ENCODE measurements at regions not wholly inside any gene's neighbourhood (a gene's known extent, or its start where the extent isn't known, plus 50 kb on each side); places are given as distances from the start of the nearest gene placed in this dataset.

DNA sequence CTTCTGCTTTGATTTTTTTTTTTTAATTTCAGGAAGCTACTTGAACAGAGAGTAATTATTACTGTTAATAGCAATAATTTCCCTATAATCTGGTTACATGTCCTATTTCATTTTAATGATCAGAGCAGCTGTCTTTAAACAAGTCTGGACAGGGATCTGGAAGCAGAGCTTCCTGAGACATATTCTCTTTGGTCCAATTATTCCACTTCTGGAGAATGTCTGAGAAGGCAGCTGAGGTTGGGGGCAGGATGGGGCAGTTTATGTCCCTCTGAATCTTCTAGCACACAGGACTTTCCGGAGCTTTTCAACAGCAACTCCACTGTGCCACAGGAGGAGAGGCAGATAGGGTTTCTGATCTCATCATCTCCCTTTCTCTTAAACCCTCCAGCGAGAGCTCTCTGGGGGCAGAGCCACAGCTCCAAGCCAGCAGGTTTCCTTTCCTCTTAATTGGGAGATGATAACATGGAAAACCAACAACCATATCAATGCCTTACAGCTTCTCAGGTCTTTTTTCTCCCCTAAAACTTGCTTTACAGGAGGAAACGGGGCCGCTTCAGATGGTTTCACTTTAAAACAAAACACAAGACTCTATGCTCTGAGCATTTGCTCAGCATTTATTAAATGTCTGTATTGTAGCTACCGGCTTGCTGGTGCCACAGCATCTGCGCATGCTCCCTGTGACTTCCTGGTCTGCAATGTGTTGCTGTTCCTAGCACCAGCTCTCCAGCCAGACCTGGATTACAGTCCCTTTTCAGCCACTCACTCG lies 425.7 kb upstream of the USP24 start:
- Histone ChIP-seq H3K27me3 (no peaks in the 10 kb centered on the region), H3K27ac (peak overlapping the region in 2 of 4 donors; percentile 73 to 79), H3K9me3 (no peaks in the 10 kb centered on the region), H3K4me1 (peaks cover 0 to 21% (median 0%) of the 10 kb centered on the region in 4 donors), H3K36me3 (no peaks in the 10 kb centered on the region), H3K4me3 (peak overlapping the region; percentile 5 to 46 (median 24))
- WGBS, 2 donors, result 19 to 20% methylated on average over 7 of the region's 7 CpGs
- peak in 1 of 2 donors; percentile 40 for TF ChIP-seq EP300 (IDR thresholded peaks at IDR 0.05)
- TF ChIP-seq, protein P1, sequence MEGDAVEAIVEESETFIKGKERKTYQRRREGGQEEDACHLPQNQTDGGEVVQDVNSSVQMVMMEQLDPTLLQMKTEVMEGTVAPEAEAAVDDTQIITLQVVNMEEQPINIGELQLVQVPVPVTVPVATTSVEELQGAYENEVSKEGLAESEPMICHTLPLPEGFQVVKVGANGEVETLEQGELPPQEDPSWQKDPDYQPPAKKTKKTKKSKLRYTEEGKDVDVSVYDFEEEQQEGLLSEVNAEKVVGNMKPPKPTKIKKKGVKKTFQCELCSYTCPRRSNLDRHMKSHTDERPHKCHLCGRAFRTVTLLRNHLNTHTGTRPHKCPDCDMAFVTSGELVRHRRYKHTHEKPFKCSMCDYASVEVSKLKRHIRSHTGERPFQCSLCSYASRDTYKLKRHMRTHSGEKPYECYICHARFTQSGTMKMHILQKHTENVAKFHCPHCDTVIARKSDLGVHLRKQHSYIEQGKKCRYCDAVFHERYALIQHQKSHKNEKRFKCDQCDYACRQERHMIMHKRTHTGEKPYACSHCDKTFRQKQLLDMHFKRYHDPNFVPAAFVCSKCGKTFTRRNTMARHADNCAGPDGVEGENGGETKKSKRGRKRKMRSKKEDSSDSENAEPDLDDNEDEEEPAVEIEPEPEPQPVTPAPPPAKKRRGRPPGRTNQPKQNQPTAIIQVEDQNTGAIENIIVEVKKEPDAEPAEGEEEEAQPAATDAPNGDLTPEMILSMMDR (IDR thresholded peaks at IDR 0.05), result no peak
- DNase-seq (ENCODE audit: low spot score in 2 of 2), result peak; percentile 32 to 49

DNA sequence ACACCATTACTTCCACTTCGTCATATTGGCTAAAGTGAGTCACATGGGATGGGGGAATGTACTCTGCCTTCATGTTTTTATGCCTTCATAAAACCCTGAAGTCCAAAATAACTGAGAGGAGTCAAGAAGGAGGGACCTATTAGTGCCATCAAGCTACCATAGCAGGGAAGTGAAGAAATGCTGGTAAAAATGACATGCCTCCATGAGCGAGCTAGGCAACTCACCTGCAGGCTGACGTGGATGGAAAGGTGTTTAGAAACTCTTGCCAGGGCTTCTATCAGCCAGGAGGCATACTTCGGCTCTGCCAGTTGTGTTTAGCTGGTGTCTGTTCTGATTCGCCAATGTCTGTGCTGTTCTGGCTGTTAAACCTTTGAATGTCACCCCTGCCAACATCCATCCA lies 424.4 kb upstream of the USP24 start:
- no peaks in the 10 kb centered on the region for H3K27me3 ChIP-seq
- no peak overlapping the region for H3K4me3 ChIP-seq
- 89 to 92% methylated on average over 5 of the region's 5 CpGs for WGBS, 2 donors
- peaks cover 0 to 29% (median 0%) of the 10 kb centered on the region in 4 donors for H3K4me1 ChIP-seq
- H3K9me3 ChIP-seq, result no peaks in the 10 kb centered on the region
- DNase-seq (ENCODE audit: low spot score in 2 of 2), result no peak
- no peaks in the 10 kb centered on the region for H3K36me3 ChIP-seq
- no peak overlapping the region for H3K27ac ChIP-seq
- TF ChIP-seq EP300 (IDR thresholded peaks at IDR 0.05), result no peak
- TF ChIP-seq POLR2A (IDR thresholded peaks at IDR 0.05), result no peak
- TF ChIP-seq, protein P1 (IDR thresholded peaks at IDR 0.05), result no peak

DNA sequence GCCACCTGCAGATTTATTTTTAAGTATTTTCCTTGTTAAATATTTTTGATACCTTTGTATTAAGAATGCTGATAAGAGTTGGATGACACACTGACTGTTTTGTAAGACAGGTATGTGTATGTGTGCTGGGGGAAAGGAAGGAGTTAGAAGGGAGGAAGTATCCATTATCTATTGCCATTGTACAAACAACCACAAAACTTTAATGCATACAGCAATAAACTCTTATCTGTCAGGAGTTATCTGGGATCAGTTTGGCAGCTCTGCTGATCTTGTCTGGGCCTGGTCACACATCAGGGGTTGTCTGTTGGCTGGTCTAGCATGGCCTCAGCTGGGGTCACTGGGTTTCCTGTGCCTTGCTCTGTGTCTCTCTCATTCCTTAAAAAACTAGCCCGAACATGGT lies 423.9 kb upstream of the USP24 start:
- H3K27me3 ChIP-seq, result no peaks in the 10 kb centered on the region
- TF ChIP-seq, protein P1 (IDR thresholded peaks at IDR 0.05), result no peak
- no peak for TF ChIP-seq EP300 (IDR thresholded peaks at IDR 0.05)
- no peak overlapping the region for H3K4me3 ChIP-seq
- H3K36me3 ChIP-seq, result no peaks in the 10 kb centered on the region
- WGBS, 2 donors, result 86 to 100% methylated on average over 1 of the region's 1 CpG
- no peaks in the 10 kb centered on the region for H3K9me3 ChIP-seq
- no peak overlapping the region for H3K27ac ChIP-seq
- no peak for DNase-seq (ENCODE audit: low spot score in 2 of 2)
- H3K4me1 ChIP-seq, result peaks cover 0 to 30% (median 0%) of the 10 kb centered on the region in 4 donors

DNA sequence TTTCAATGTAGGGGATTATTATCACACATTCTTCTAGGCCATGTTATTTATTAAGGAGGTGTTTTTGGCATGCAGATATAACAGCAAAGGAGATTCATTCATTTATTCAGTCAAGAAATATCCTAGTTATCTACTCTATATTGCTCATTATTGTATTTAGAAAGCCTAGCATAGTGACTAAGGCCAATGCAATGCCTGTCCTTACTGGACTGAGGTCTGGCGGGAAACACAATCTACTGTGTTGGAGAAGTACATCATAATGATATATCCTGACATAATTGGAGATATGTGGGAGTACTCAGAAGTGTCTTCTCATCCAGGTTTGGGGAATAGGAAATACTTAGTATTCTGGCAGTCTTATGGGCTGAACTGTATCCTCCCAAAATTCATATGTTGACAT lies 421.5 kb upstream of the USP24 start:
- TF ChIP-seq POLR2A (IDR thresholded peaks at IDR 0.05) (no peak), EP300 (IDR thresholded peaks at IDR 0.05) (no peak)
- TF ChIP-seq, protein P1 (IDR thresholded peaks at IDR 0.05), result no peak
- WGBS, 2 donors, result 89 to 93% methylated on average over 1 of the region's 1 CpG
- H3K4me1 ChIP-seq, result peaks cover 0 to 45% (median 4%) of the 10 kb centered on the region in 4 donors

DNA sequence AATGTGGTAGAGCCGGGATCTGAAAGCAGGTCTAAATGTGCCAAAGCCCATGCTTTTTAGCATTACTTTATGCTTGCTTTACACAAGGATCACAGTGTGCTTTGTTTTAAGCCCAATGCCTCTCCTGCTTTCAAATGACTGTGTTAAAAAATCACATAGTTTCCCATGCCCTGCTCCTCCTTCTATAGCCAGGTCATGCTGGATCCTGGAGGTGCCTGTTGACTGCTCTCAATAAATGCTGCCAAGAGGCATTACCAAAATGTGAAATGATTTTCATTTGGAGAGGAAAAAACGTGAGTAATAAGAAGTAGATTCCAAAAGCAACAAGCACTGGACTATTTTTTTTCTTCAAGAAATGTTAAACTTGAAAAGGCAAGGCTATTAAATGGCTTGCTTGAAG lies 420.7 kb upstream of the USP24 start:
- Histone ChIP-seq H3K27ac (peak overlapping the region in 3 of 4 donors; percentile 25 to 68 (median 66)), H3K9me3 (no peaks in the 10 kb centered on the region), H3K4me3 (no peak overlapping the region), H3K27me3 (no peaks in the 10 kb centered on the region), H3K4me1 (peaks cover 0 to 37% (median 4%) of the 10 kb centered on the region in 4 donors), H3K36me3 (no peaks in the 10 kb centered on the region)
- WGBS, 2 donors, result 34 to 38% methylated on average over 2 of the region's 2 CpGs
- TF ChIP-seq, protein P1 (IDR thresholded peaks at IDR 0.05), result no peak
- TF ChIP-seq POLR2A (IDR thresholded peaks at IDR 0.05), result no peak
- TF ChIP-seq EP300 (IDR thresholded peaks at IDR 0.05), result peak in 1 of 2 donors; percentile 62
- no peak for DNase-seq (ENCODE audit: low spot score in 2 of 2)

More for the DNA sequence above, 421.5 kb upstream of the USP24 start:
- Histone ChIP-seq H3K9me3 (no peaks in the 10 kb centered on the region), H3K27ac (peak overlapping the region in 2 of 4 donors; percentile 66 to 68), H3K4me3 (no peak overlapping the region), H3K36me3 (no peaks in the 10 kb centered on the region), H3K27me3 (no peaks in the 10 kb centered on the region)
- DNase-seq (ENCODE audit: low spot score in 2 of 2), result no peak

Measured in tibial nerve (tissue), 4 donors.